ENCODE measurements at regions not wholly inside any gene's neighbourhood (a gene's known extent, or its start where the extent isn't known, plus 50 kb on each side); places are given as distances from the start of the nearest gene placed in this dataset.

DNA sequence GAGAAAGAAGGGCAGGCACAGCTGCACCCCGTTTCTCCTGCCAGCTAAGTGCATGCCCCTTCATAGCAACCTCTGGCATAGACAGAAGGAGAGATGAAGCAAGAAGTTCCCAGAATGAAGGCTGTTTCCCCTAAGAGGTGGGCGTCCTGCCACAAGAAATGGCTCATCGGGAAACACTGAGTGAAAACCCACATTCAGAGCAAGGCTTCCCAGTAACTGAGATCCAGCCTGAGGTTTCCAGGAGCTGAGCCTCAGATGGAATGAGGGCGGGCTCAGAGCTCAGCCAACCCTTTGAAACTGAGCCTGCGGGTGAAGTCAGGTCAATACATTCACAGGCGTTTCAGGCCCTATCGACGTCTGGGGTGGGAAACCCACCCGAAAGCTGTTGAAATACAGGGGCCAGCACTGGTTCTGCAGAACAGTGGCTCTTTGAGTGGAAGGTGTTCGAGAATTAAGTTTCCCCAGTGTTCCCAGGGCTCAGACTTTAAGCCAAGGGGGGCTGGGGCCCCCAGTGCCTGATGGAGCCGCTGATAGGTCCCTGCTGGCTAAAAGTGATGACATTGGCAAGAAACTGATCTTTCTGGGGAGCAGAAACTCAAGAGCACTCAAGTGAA is 510.2 kb downstream of the RPS24 start:
- no peak for DNase-seq (ENCODE audit: low read depth)

- no peak for DNase-seq (ENCODE audit: low read depth)
Observed at GRCh38 chr10:78544423-78545090, 510.9 kb downstream of the RPS24 start.

DNA sequence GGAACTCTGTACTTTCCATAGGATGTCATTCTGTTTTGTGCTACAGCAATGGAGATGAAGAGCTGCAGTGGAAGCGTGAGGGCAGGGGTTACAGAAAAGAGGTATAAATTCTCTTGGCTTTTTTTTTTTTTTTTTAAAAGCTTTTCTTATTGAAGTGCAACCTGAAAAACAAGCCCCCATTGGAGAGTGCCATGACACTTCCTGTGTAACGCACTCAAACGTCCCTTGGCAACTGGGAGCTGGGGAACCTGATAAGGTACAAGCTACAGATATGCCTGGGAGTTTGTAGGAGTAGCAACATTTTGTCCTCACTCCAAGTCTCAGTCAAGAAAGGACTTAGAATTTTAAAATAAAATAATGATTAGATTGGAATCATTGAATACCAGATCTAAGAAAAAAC is 512.1 kb downstream of the RPS24 start:
- DNase-seq (ENCODE audit: low read depth): no peak

- DNase-seq (ENCODE audit: low read depth): no peak
Observed at GRCh38 chr10:78547397-78547796, 513.7 kb downstream of the RPS24 start.

DNA sequence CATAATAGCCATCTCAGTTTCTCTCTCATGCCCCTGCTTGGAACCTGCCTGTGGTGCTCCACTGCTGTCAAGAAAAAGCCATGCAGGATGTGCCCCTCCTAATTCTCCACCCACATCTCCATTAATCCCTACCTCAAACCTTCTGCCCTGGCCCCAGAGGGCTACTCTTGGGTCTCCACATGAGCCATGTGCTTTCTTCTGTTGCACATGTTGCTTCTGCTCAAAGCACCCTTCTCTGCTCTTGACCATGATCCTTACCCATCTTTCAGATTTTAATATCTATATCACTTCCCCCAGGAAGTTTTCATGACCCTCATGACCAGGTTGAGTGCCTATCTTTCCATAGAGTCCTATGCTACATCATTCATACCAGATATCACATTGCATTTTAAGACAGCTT is 514.2 kb downstream of the RPS24 start:
- DNase-seq (ENCODE audit: low read depth): no peak

GRCh38 chr10:78548369-78548768 is 514.7 kb downstream of the RPS24 start:
- no peak for DNase-seq (ENCODE audit: low read depth)

- DNase-seq (ENCODE audit: low read depth): no peak
Observed at GRCh38 chr10:78549140-78549935, 515.7 kb downstream of the RPS24 start.

GRCh38 chr10:78550090-78550489 is 516.4 kb downstream of the RPS24 start:
- DNase-seq (ENCODE audit: low read depth): no peak

- DNase-seq (ENCODE audit: low read depth): no peak
Observed at GRCh38 chr10:78550716-78551115, 517.1 kb downstream of the RPS24 start.

DNA sequence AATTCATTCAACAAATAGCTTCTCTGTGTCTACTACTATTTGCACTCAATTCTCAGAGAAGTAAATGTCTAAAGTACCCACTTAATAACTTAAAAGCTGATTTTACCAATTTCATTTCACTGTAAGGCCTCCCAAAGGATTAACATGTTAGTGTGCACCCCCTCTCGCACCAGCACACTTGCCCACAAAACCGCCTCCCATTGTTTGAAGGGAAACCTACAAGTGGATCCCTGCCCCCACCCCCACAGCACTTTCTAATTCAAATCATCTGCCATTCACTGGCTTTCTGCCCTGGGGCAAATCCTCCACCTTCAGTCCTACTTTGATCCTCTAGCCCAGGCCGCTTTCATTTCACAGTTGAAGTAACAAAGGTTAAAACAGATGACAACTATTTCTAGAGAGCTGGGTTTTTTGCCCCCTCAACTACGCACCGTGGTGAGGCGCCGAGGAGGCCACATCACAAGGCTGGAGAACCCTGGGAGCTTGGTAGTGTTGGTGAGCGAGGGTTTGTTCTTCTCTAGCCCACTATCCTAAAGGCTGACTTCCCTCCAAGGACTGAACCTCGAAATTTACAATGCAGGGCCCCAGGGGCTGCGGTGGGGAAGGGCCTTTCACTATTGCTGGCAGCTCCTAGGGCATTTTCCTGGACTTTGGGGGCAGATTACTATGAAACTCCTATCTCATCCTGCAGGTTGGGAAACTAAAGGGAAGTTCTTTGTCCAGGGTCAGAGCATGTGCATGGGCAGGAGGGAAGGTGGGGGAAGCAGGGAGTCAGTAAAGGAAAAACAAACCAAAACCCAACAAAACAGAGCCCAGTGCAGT is 517.4 kb upstream of the ZMIZ1 start:
- DNase-seq (ENCODE audit: low read depth): no peak

DNA sequence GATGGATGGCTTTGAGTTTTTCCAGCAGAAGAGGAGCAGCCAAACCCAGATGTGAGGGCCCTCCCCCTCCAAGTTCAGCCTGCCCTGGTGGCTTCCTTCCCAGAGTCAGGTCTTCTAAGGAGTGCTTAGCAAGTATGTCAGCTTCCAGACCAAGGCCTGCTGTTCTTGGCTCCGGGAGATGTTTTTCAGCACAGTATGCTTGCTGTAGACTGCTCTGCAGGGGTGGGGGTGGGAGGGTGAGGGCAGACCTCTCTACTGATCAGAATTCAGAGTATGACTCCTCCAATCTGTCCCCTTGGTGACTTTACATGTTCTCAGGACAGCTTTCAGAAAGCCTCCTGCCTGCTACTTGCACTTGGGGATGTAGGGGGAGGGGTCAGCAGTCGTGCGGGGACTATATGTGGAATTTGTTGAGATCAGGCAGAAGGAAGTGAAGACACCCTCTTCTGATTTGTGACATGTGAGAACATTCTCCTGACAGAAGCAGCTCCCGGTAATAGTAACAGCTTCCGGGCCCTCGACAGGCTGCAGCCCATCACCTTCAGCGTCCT is 516.4 kb upstream of the ZMIZ1 start:
- no peak for DNase-seq (ENCODE audit: low read depth)

GRCh38 chr10:78553792-78554191 is 515.0 kb upstream of the ZMIZ1 start:
- DNase-seq (ENCODE audit: low read depth): no peak

DNA sequence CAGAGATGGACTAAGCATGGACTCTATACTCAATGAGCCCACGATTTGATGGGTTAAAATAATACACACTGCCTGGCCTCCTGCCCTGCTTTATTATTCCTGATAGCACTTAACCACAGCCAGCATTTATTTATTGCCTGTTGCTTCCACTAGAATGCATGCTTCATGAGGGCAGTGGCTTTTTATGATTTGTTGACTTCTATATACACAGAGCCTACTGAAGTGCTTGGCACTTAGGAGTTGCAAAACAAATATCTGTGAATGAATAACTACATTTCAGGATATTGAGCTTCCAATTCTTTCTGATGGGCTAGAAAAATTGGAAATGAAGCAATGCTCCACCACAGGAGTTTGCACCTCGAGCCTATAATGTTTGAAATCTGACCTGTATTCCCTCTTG is 513.6 kb upstream of the ZMIZ1 start:
- no peak for DNase-seq (ENCODE audit: low read depth)

- no peak for DNase-seq (ENCODE audit: low read depth)
Observed at GRCh38 chr10:78556705-78557432, 511.9 kb upstream of the ZMIZ1 start.

GRCh38 chr10:78557433-78557925 is 511.3 kb upstream of the ZMIZ1 start:
- DNase-seq (ENCODE audit: low read depth): no peak

GRCh38 chr10:78559661-78560340 is 509.0 kb upstream of the ZMIZ1 start:
- DNase-seq (ENCODE audit: low read depth): no peak

- DNase-seq (ENCODE audit: low read depth): no peak
Observed at GRCh38 chr10:78560341-78560688, 508.5 kb upstream of the ZMIZ1 start.

- no peak for DNase-seq (ENCODE audit: low read depth)
Observed at GRCh38 chr10:78563314-78563713, 505.5 kb upstream of the ZMIZ1 start.

- DNase-seq (ENCODE audit: low read depth): no peak
Observed at GRCh38 chr10:78565841-78566240, 502.9 kb upstream of the ZMIZ1 start.

DNA sequence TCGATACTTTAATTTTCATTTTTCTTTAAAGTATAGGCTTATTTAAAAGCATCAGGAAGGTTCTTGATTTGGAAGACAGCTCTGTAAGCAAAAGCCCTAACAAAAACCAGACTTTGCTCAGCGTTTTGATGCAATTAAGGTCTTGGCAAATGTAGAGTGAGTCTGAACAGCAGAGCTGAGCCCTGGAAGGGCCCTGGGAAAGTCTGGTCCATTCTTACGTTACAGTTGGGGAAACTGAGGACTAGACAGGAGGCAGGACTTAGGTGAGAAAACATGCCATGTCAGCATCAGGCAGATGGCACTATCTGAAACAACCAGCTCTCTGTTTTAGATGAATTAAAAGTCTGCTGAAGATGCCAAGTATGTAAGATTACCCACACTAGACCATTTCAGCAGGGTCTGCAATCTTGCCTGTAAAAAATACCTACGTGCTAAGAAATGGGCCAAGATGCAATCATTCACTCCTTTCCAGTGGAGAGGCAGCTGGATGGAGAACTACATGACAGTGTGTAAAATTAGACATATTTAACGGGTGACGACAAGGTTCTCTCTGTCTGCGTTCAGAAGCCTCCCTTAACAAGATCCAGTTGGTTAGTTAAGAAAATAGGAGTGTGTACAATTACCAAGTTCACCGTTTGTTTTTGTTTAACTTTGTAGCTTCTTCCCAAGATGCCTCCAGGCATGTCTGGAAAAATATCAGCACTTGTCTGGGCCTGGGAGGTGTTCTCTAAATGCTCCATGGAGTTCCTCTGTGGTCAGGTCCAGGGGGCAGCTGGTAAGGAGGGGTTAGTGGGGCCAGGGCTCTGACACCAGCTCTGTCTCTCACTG is 502.3 kb upstream of the ZMIZ1 start:
- DNase-seq (ENCODE audit: low read depth): no peak

Data from activated T-cell treated with anti-CD3 and anti-CD28 coated beads for 24 hours (primary cell).